Epithelial cell of proximal tubule (primary cell): ENCODE measurements at regions not wholly inside any gene's neighbourhood (a gene's known extent, or its start where the extent isn't known, plus 50 kb on each side); places are given as distances from the start of the nearest gene placed in this dataset.

ENCODE experiments used
- DNase-seq: peaks from one replicate; pipeline ENCODE4 v3.0.0-alpha.2; 2011; ENCODE audit warnings: low read depth
- H3K4me3 ChIP-seq: 2 replicates; pipeline ENCODE4 v1.5.1; 2011; ENCODE audit warnings: low read depth, mild to moderate bottlenecking, low read length
- TF ChIP-seq, protein P1 (sequence below): conservative IDR thresholded peaks from 2 replicates; pipeline ENCODE4 v1.5.1; 2012; ENCODE audit warnings: low read depth, mild to moderate bottlenecking, low read length

GRCh38 chr9:73020877-73021276, 68.0 kb upstream of the ALDH1A1 start:
- H3K4me3 ChIP-seq: no peak overlapping the region
- TF ChIP-seq, protein P1, sequence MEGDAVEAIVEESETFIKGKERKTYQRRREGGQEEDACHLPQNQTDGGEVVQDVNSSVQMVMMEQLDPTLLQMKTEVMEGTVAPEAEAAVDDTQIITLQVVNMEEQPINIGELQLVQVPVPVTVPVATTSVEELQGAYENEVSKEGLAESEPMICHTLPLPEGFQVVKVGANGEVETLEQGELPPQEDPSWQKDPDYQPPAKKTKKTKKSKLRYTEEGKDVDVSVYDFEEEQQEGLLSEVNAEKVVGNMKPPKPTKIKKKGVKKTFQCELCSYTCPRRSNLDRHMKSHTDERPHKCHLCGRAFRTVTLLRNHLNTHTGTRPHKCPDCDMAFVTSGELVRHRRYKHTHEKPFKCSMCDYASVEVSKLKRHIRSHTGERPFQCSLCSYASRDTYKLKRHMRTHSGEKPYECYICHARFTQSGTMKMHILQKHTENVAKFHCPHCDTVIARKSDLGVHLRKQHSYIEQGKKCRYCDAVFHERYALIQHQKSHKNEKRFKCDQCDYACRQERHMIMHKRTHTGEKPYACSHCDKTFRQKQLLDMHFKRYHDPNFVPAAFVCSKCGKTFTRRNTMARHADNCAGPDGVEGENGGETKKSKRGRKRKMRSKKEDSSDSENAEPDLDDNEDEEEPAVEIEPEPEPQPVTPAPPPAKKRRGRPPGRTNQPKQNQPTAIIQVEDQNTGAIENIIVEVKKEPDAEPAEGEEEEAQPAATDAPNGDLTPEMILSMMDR: no peak
- no peak for DNase-seq

GRCh38 chr9:73014011-73014410, 61.2 kb upstream of the ALDH1A1 start:
- TF ChIP-seq, protein P1: no peak
- no peak for DNase-seq
- H3K4me3 ChIP-seq: no peak overlapping the region

- TF ChIP-seq, protein P1: no peak
- DNase-seq: no peak
Observed at GRCh38 chr9:73011956-73012355, 59.1 kb upstream of the ALDH1A1 start.

DNA sequence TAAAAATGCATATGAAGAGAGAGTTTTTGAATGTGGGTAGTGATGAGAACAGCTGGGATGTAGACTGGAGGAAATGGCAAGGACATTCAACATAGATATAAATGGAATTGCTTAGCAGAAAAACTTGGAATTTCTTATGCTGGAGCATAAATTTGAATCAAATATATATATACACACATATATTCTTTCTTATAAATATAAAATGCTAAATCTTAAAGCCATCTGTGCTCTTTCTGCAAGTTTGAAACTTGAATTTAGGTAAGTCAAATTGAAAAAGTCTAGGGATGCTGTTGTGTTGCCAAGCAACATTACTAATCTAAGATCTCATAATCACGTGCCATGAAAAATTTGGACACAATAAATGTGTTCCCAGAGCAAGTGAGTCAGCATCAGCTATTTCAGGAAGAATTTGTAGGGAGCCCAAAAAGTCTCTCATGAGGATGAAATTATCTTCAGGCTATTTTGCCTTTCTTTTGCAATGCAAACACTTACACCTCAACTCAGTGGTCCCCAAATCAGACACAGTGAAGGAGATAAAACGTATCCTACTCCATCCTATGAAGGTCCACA, 58.4 kb upstream of the ALDH1A1 start:
- DNase-seq: no peak
- H3K4me3 ChIP-seq: no peak overlapping the region
- TF ChIP-seq, protein P1: no peak

More at GRCh38 chr9:73011956-73012355, 59.1 kb upstream of the ALDH1A1 start:
- no peak overlapping the region for H3K4me3 ChIP-seq

DNA sequence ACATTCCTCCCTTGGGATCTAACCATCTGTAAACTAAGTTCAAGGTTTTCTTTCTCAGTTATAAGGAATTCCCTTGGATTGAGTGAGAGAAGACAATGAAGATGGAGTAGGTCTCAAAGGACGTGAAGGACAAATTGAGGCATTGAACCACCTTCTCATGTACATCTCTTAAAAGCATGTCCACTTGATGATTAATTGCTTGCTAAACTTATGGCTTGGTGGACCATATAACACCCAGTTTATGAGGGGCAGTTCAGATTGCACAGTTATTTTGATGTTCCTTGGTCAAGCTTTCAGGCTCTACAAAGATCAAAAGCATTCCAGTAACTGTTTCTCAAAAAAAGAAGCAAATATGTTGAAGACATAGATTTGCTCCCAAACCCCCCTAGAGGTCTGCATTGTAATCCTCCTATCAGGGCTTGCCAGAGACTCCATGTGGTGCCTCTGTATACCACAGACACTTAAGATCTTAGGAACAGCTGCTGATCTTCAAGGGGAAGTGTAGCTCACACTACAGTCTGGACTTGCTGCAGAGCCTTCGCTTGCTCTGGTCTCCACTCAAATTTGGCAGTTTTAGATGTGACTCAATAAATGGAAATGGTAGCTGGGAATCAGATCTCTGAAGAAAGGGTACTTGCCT, 56.9 kb upstream of the ALDH1A1 start:
- TF ChIP-seq, protein P1: no peak
- no peak overlapping the region for H3K4me3 ChIP-seq
- DNase-seq: no peak

GRCh38 chr9:73007966-73008672, 55.3 kb upstream of the ALDH1A1 start:
- H3K4me3 ChIP-seq: no peak overlapping the region
- DNase-seq: no peak
- TF ChIP-seq, protein P1: no peak
